ENCODE measurements at regions not wholly inside any gene's neighbourhood (a gene's known extent, or its start where the extent isn't known, plus 50 kb on each side); places are given as distances from the start of the nearest gene placed in this dataset.

DNA sequence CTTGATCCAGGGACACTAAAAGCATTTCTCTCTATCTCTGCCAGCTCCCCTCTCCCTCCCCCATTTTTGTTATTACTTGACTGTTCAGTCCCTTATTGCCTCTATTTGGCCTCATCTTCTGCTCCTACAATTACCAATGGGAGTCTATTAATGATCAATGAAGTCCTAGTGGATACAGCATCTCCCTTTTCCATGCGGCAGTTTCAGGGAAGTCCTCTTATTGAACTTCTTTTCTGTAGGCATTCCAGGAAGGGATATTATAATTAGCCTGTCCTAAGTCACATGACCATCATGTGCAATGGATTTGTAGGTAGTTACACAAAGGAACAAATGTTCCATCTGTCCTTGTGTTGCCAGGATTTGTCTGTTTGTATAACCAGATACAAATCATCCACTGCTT, 495.1 kb upstream of the CNTNAP5 start:
- no peak for DNase-seq (ENCODE audit: low read depth)
- TF ChIP-seq, protein P1, sequence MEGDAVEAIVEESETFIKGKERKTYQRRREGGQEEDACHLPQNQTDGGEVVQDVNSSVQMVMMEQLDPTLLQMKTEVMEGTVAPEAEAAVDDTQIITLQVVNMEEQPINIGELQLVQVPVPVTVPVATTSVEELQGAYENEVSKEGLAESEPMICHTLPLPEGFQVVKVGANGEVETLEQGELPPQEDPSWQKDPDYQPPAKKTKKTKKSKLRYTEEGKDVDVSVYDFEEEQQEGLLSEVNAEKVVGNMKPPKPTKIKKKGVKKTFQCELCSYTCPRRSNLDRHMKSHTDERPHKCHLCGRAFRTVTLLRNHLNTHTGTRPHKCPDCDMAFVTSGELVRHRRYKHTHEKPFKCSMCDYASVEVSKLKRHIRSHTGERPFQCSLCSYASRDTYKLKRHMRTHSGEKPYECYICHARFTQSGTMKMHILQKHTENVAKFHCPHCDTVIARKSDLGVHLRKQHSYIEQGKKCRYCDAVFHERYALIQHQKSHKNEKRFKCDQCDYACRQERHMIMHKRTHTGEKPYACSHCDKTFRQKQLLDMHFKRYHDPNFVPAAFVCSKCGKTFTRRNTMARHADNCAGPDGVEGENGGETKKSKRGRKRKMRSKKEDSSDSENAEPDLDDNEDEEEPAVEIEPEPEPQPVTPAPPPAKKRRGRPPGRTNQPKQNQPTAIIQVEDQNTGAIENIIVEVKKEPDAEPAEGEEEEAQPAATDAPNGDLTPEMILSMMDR (conservative IDR thresholded peaks at IDR 0.05; ENCODE audit: low read length) = no peak
- H3K4me3 ChIP-seq (ENCODE audit: low read length) = no peak overlapping the region

DNA sequence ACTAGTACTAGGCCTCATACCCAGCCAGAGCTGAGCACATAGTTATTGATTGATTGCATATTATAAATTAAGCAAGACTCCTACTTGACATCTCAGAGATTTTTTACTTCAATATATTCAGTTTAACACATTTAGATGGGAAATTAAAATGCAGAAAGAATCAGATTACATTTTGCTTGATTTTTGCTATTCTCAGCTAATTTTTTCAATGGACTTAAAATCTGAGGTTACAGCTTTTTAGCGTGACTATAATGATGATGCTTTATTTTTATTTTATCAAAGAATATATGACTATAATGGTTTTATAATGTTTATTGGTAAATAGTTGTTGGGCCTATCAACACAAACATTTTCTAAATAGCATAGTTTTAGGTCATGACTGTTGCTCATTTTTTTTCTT, 493.0 kb upstream of the CNTNAP5 start:
- no peak for DNase-seq (ENCODE audit: low read depth)
- no peak overlapping the region for H3K4me3 ChIP-seq (ENCODE audit: low read length)
- TF ChIP-seq, protein P1 (conservative IDR thresholded peaks at IDR 0.05; ENCODE audit: low read length) = no peak

DNA sequence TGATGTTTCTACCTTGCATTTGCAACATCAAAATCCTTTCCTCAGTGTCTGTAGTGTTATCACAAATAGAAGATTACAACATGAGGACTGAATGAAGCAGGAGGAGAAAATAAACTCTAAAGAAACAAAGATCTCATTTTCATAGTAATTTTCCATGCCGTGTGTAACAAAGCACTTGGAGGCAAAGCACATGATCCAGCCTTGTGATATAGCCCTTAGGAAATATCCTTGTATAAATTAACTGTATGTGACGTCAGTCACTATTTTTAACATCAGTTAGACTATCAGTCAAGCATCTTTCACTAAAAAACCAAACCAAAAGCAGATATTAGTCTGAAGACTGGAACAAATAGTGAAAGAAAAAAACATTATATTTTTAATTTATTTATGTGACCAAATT, 492.1 kb upstream of the CNTNAP5 start:
- DNase-seq (ENCODE audit: low read depth) = no peak
- TF ChIP-seq, protein P1 (conservative IDR thresholded peaks at IDR 0.05; ENCODE audit: low read length) = no peak
- no peak overlapping the region for H3K4me3 ChIP-seq (ENCODE audit: low read length)

DNA sequence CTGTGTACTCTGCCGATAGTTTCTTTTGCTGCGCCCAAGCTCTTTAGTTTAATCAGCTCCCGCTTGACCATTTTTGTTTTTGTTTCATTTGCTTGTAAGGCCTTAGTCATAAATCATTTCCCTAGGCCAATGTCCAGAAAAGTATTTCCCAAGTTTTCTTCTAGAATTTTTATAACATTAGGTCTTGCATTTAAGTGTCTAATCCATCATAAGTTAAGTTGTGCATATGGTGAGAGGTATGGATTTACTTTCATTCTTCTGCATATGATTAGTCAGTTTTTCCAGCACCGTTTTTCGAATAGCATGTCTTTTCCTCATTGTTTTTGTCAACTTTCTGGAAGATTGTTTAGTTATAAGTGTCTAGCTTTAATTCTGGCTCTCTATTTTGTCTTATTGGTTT, 484.8 kb upstream of the CNTNAP5 start:
- TF ChIP-seq, protein P1 (conservative IDR thresholded peaks at IDR 0.05; ENCODE audit: low read length) = no peak

DNA sequence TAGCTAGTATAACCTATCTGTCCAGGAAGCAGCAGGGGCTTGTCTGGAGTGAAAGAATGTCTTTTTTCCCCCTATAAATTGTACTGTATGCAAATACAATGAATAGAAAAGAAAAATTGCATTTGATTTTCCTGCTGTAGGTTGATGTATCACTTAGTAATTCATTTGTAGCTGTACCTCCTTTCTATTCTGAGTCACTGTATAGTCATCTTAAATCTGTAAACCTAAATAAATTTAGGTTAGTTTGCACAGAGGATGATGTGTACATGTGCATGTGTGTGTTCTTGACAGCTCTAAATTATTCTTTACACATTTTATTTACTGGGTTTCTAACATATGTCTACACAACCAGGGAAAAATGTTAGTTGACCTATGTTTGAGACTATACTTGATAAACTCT, 478.7 kb upstream of the CNTNAP5 start:
- DNase-seq (ENCODE audit: low read depth) = no peak
- no peak overlapping the region for H3K4me3 ChIP-seq (ENCODE audit: low read length)
- TF ChIP-seq, protein P1 (conservative IDR thresholded peaks at IDR 0.05; ENCODE audit: low read length) = no peak

More for the DNA sequence above, 484.8 kb upstream of the CNTNAP5 start:
- H3K4me3 ChIP-seq (ENCODE audit: low read length) = no peak overlapping the region
- DNase-seq (ENCODE audit: low read depth) = no peak

DNA sequence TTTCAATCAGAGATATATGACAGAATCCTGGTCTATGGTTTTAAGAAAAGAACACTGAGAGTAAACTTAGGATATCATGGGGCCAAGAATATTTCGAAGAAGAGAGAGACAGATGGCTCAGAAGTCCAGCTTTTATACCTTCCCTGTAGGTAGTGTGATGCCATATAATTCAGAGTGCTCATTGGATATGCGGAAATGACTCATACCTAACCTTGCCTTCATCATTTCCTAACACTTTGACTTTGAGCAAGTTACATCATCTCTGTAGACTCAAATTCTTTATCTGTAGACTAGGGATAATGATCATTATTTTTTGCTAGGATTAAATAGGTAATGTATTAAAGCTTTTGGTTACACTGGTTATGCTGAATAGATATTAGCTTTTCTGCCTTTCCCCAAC, 461.6 kb upstream of the CNTNAP5 start:
- no peak for DNase-seq (ENCODE audit: low read depth)
- TF ChIP-seq, protein P1 (conservative IDR thresholded peaks at IDR 0.05; ENCODE audit: low read length) = no peak
- no peak overlapping the region for H3K4me3 ChIP-seq (ENCODE audit: low read length)

DNA sequence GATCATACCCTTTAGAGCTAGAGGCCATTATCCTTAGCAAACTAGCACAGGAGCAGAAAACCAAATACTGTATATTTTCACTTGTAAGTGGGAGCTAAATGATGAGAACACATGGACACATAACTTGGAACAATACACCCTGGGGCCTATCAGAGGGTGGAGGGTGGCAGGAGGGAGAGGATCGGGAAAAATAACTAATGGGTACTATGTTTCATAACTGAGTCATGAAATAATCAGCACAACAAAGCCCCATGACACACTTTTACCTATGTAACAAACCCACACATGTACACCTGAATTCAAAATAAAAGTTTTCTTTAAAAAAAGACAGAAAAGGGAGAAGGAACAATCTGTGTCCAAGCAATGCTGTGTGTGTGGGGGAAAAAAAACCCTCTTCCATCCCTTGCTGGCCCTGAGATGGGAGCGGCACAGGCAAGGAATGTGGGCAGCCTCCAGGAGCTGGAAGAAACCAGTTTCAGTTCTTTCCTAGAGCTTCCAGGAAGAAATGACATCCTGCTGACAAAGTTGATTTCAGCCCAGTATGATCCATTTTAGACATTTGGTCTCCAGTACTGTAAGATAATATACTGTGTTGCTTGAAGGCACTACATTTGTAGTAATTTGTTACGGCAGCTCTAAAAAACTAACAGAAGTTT, 458.7 kb upstream of the CNTNAP5 start:
- DNase-seq (ENCODE audit: low read depth) = no peak
- H3K4me3 ChIP-seq (ENCODE audit: low read length) = no peak overlapping the region
- TF ChIP-seq, protein P1 (conservative IDR thresholded peaks at IDR 0.05; ENCODE audit: low read length) = no peak
